Naive B cell (primary cell): ENCODE measurements at regions not wholly inside any gene's neighbourhood (a gene's known extent, or its start where the extent isn't known, plus 50 kb on each side); places are given as distances from the start of the nearest gene placed in this dataset.

Experiments
- ATAC-seq, 2 donors: fragments of 150-1000 bp; cut with Tn5 transposase; 2 replicates each; pipeline ENCODE4 v1.10.0; 2021; ENCODE audit warnings: low read depth in 2 of 2, mild to moderate bottlenecking in 2 of 2, moderate library complexity in 2 of 2
- DNase-seq: peaks from one replicate; pipeline ENCODE4 v3.0.0; 2022
- H3K27ac Mint-ChIP-seq, 6 donors: one replicate each; pipeline ENCODE4 v1.8.0; 2020 to 2022; ENCODE audit warnings: mild to moderate bottlenecking in 6 of 6, mixed read lengths in 6 of 6, moderate library complexity in 5 of 6, inconsistent platforms in 2 of 6
- H3K27me3 Mint-ChIP-seq, 3 donors: one replicate each; pipeline ENCODE4 v1.8.0; 2021 to 2022; ENCODE audit warnings: mixed read lengths in 3 of 3, mild to moderate bottlenecking in 1 of 3
- H3K36me3 Mint-ChIP-seq, 2 donors: one replicate each; pipeline ENCODE4 v1.8.0; 2020 to 2022; ENCODE audit warnings: mixed read lengths in 2 of 2, inconsistent platforms in 1 of 2, mild to moderate bottlenecking in 1 of 2
- H3K4me1 Mint-ChIP-seq, 3 donors: one replicate each; pipeline ENCODE4 v1.8.0; 2020 to 2022; ENCODE audit warnings: mixed read lengths in 3 of 3, inconsistent platforms in 1 of 3, mild to moderate bottlenecking in 1 of 3, moderate library complexity in 1 of 3
- H3K4me3 Mint-ChIP-seq, 8 donors: one replicate each; pipeline ENCODE4 v1.8.0; 2020 to 2022; ENCODE audit warnings: mild to moderate bottlenecking in 8 of 8, mixed read lengths in 8 of 8, moderate library complexity in 8 of 8, inconsistent platforms in 2 of 8
- H3K9me3 Mint-ChIP-seq, 7 donors: one replicate each; pipeline ENCODE4 v1.8.0; 2020 to 2022; ENCODE audit warnings: mixed read lengths in 7 of 7, mild to moderate bottlenecking in 5 of 7, inconsistent platforms in 2 of 7, moderate library complexity in 1 of 7

DNA sequence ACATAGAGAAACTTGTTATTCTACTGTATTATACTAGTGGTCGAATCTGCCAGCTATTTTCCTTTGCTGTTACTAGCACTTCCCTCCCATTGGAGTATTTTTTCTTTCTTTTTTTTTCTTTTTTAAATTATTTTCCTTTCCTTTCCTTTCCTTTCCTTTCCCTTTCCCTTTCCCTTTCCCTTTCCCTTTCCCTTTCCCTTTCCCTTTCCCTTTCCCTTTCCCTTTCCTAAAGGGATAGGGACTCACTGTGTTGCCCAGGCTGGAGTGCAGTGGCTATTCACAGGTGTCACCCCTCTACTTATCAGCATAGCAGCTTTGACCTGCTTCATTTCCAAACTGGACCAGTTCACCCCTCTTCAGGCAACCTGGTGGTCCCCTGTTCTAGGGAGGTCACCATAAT lies 212.6 kb upstream of the SP4 start:
- no peak for DNase-seq
- Mint-ChIP-seq H3K4me3 (no peak overlapping the region), H3K4me1 (no peaks in the 10 kb centered on the region), H3K27me3 (peaks cover 0 to 16% (median 7%) of the 10 kb centered on the region in 3 donors), H3K9me3 (peaks cover 0 to 2% (median 0%) of the 10 kb centered on the region in 7 donors), H3K27ac (no peak overlapping the region), H3K36me3 (no peaks in the 10 kb centered on the region)
- no peak for ATAC-seq

DNA sequence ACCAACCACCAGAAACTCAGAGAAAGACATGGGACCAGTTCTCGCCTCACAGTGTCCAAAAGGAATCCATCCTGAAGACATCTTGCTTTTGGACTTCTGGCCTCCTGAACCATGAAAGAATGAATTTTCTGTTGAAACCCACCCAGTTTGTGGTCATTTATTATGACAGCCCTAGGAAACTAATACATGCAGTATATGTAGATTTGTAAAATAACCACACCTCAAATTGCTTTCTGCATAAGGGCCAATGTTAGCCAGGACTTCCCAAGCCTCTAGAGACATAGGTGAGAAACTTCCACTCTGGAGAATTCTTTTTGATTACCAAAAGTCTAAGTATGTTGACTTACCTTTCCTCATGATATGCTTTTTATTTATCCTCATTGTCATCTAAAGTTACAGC lies 210.5 kb upstream of the SP4 start:
- Mint-ChIP-seq H3K27ac (no peak overlapping the region), H3K9me3 (no peaks in the 10 kb centered on the region), H3K4me3 (no peak overlapping the region), H3K27me3 (peaks cover 0 to 6% (median 1%) of the 10 kb centered on the region in 3 donors), H3K4me1 (no peaks in the 10 kb centered on the region), H3K36me3 (no peaks in the 10 kb centered on the region)
- DNase-seq, result no peak
- no peak for ATAC-seq

DNA sequence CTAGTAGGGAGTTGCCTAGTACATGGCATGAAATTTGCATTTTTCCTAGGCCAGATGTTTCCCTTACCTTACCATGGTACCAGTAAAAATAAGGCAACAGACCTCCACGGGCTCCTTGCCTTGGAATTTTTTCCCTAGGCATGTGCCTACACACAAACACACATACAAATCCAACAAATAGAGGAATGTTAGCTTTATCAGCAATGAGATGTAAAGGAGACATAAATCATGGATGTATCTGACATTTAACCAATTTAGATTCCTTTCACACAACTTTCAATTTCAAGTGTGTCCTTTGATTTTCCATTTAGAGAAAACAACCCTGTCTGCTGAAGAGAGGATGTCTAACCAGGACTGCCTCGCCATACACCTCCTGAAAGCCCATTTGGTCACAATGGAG lies 209.7 kb upstream of the SP4 start:
- no peak for ATAC-seq
- H3K9me3 Mint-ChIP-seq, result peaks cover 0 to 3% (median 0%) of the 10 kb centered on the region in 7 donors
- no peaks in the 10 kb centered on the region for H3K36me3 Mint-ChIP-seq

DNA sequence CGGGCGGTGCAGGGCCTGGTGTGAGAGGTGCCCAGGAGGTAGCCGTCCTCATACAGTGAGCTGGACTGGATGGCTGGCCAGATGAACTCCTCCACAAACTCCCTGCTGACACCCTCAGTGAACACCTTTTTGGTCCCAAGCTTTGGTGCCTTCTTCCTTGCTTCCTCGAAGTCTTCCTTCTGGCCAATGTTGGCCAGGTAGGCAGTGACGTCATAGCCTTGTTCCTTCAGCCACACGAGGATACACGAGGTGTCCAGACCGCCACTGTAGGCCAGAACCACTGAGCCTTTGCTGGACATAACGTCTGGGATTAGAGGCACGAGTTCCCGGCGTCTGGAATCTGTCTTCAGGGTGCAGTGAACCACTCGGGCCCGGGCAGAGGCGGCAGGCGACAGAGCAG lies 206.8 kb upstream of the SP4 start:
- ATAC-seq (no peak), DNase-seq (no peak)
- H3K27ac Mint-ChIP-seq, result no peak overlapping the region
- peaks cover 7 to 13% (median 11%) of the 10 kb centered on the region in 3 donors for H3K27me3 Mint-ChIP-seq
- H3K9me3 Mint-ChIP-seq, result peaks cover 0 to 4% (median 0%) of the 10 kb centered on the region in 7 donors
- H3K36me3 Mint-ChIP-seq, result no peaks in the 10 kb centered on the region
- no peak overlapping the region for H3K4me3 Mint-ChIP-seq
- peaks cover 0 to 3% (median 0%) of the 10 kb centered on the region in 3 donors for H3K4me1 Mint-ChIP-seq

More for the DNA sequence above, 209.7 kb upstream of the SP4 start:
- DNase-seq, result no peak
- no peak overlapping the region for H3K4me3 Mint-ChIP-seq
- H3K4me1 Mint-ChIP-seq, result peaks cover 0 to 2% (median 0%) of the 10 kb centered on the region in 3 donors
- peaks cover 0 to 9% (median 6%) of the 10 kb centered on the region in 3 donors for H3K27me3 Mint-ChIP-seq
- no peak overlapping the region for H3K27ac Mint-ChIP-seq

DNA sequence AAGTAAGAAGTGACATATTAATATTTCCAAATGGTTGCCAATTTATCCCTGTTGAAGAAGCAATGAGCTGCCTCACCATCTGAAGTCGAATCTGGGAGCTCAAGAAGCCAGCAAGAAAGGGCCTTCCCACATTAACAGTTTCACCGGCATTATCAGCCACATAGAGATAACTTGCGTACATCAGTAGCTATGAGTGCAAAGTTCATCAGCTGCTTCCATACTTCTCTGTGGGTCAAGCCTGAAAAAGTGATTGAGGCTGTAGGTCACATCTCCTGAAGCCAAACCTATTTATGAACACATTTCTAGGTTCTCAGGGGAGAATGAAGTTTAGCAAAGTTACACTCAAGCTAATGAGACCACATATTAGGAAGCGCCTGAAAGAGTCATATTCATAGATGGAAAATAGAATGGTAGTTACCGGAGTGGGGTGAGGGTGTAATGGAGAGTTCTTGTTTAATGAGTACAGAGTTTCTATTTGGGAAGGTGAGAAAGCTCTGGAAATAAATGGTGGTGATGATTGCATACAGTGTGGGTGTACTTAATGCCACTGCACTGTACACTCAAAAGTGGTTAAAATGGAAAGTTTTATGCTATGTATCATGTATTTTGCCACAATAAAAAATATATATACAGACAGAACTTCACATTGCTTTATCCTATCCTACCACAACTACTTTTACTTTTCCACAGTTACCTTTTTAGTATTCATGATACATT lies 189.3 kb upstream of the SP4 start:
- Mint-ChIP-seq H3K9me3 (peaks cover 0 to 4% (median under 1%) of the 10 kb centered on the region in 7 donors), H3K36me3 (no peaks in the 10 kb centered on the region), H3K4me3 (no peak overlapping the region), H3K4me1 (no peaks in the 10 kb centered on the region), H3K27ac (no peak overlapping the region), H3K27me3 (peaks cover 15 to 53% (median 24%) of the 10 kb centered on the region in 3 donors)
- no peak for ATAC-seq
- no peak for DNase-seq

DNA sequence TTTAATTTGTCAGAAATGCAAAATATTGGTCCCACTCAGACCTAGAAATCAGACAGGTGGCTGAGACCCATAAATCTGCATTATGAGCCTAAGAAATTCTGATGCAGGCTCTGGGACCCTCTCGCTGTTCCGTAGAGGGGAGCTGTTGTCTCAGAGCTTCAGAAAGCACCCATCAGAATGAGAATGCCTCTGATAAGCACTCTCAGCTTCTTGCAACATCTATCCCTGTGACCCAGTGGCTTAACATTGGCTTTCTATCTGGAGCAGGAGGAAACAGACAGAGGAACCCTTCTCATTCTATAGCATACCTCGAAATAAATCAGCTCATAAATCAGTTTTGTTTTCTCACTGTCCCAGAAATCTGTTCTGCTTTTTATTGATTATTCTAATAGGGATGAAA lies 184.6 kb upstream of the SP4 start:
- ATAC-seq, result no peak
- H3K4me3 Mint-ChIP-seq, result no peak overlapping the region
- no peak overlapping the region for H3K27ac Mint-ChIP-seq
- H3K36me3 Mint-ChIP-seq, result no peaks in the 10 kb centered on the region
- no peak for DNase-seq
- H3K27me3 Mint-ChIP-seq, result peaks cover 10 to 44% (median 31%) of the 10 kb centered on the region in 3 donors
- no peaks in the 10 kb centered on the region for H3K4me1 Mint-ChIP-seq
- H3K9me3 Mint-ChIP-seq, result no peaks in the 10 kb centered on the region

DNA sequence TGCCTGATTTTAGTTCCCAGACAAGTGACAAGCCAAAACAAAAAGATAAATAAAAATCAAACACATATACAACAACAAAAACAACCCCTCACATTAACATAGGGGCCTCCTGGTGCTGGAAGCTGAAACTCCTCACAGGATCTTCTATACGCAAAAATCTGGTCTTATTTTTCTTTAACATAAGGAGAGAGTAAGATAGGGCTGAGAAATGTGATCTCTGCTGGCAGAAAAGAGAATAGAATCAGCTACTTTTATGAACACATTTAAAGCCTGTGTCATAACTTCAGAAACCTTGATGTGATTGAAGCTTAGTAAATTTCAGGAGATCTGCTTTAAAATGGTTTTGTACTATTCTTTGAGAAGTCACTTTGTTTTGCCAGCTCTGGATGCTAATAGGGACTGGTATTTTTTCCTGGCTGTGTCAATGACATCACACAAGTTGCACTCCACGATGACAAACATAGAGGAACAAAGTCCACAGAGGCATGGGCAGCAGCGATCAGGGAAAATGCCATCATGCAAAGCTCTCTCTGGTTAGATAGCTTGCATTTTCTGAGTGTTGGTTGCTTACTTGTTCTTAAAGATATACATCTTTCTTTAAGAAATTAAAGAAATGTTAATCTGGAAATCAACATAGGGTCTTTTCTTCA lies 176.6 kb upstream of the SP4 start:
- Mint-ChIP-seq H3K27ac (no peak overlapping the region), H3K27me3 (peaks cover 49 to 52% (median 50%) of the 10 kb centered on the region in 3 donors), H3K4me3 (no peak overlapping the region), H3K9me3 (no peaks in the 10 kb centered on the region), H3K4me1 (no peaks in the 10 kb centered on the region), H3K36me3 (no peaks in the 10 kb centered on the region)
- DNase-seq, result no peak
- ATAC-seq, result no peak

DNA sequence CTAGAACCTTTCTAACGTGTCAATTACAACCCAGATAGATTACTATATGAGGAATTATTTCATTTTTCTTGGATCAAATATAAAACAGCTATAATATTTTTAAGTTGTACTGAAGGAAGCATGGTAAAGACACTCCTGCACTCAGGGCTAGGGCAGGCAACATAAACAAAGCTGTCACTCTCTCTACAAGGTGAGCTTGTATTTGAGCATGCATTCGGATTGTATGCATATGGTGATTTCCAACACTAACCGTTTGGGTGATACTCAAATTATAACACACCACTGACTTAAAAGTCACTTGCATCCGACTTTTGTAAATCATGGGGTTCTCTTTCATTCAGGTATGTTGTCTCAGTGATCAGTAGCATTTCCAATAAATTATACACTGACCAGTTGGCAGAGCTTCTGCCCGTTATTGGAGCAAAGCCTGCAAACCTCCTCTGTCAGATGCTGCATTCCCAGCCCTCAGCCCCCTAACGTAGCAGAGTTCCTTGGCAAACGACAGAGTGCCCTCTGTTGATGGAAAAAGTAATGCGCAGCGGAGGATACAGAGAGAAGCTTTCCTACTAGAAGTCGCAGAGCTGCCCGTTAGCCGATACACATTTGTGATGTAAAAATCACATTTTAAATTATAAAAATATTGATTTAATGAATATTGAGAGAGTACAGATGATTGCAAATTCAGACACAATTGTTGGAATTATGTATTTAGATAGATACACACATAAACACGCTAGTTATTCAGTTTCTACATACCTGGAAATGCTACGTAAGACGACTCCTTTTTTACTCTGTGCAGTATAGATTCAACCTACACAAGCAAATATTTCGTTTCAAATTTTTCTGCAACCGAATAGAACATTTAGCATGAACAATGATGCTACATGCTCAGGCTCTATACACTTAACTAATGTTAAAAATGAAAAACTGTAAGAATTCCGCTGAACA lies 173.9 kb upstream of the SP4 start:
- no peaks in the 10 kb centered on the region for H3K4me1 Mint-ChIP-seq
- H3K9me3 Mint-ChIP-seq, result no peaks in the 10 kb centered on the region
- ATAC-seq (peak; percentile 59 to 73), DNase-seq (peak; percentile 12)
- H3K27me3 Mint-ChIP-seq, result peaks cover 45 to 50% (median 45%) of the 10 kb centered on the region in 3 donors
- no peak overlapping the region for H3K27ac Mint-ChIP-seq
- H3K36me3 Mint-ChIP-seq, result no peaks in the 10 kb centered on the region
- H3K4me3 Mint-ChIP-seq, result peak overlapping the region in 3 of 8 donors; percentile 12 to 43 (median 13)

DNA sequence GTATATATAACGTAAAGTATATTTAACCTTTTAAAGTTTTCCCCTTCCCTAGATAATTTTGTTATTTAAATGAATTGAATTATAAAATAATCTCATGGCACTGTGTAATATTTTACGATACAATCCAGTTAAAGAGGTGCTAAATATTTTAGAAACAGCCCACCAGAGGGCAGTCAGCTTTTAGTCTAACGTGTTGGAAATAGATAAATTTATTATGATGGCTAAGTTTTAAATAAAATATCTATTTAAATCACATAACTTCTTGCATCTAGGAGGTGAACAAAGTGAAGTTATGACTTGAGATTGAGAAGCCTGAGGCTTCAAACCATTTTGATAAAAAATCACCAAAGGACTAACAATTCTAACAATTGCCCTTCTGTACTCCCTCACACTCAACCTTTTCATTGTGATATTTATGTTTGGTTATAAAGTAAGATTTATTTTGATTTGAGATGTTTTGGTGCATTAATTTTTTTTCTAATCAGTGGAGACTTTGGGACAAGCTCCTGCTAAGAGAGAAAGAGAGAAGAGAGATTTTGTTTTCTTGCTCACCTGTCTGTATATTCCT lies 171.5 kb upstream of the SP4 start:
- ATAC-seq (no peak), DNase-seq (peak; percentile 23)
- peaks cover under 1 to 4% (median 2%) of the 10 kb centered on the region in 3 donors for H3K4me1 Mint-ChIP-seq
- no peaks in the 10 kb centered on the region for H3K36me3 Mint-ChIP-seq
- no peak overlapping the region for H3K4me3 Mint-ChIP-seq
- peaks cover 26 to 31% (median 27%) of the 10 kb centered on the region in 3 donors for H3K27me3 Mint-ChIP-seq
- no peaks in the 10 kb centered on the region for H3K9me3 Mint-ChIP-seq
- H3K27ac Mint-ChIP-seq, result no peak overlapping the region

DNA sequence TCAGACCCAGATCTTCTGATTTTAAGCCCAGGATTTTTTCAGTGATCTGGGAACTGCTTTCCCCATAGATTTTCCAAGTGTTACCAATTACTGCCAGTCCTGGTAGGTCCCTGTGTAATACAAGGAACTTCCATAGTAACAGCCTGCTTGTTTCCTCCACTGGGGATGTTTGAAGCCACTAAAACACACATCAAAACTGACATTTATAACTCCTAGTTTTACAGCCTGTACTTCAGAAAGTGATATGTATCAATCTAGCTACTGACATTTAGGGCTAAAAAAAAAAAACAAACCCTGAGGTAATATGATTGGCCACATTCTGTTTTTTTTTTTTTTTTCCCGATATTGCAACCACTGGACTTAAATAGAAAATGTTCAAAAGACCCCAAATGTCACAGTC lies 166.9 kb upstream of the SP4 start:
- Mint-ChIP-seq H3K27me3 (peaks cover 3 to 5% (median 5%) of the 10 kb centered on the region in 3 donors), H3K4me1 (peaks cover 11 to 16% (median 12%) of the 10 kb centered on the region in 3 donors), H3K9me3 (no peaks in the 10 kb centered on the region), H3K27ac (no peak overlapping the region), H3K4me3 (no peak overlapping the region), H3K36me3 (no peaks in the 10 kb centered on the region)
- DNase-seq (no peak), ATAC-seq (no peak)

DNA sequence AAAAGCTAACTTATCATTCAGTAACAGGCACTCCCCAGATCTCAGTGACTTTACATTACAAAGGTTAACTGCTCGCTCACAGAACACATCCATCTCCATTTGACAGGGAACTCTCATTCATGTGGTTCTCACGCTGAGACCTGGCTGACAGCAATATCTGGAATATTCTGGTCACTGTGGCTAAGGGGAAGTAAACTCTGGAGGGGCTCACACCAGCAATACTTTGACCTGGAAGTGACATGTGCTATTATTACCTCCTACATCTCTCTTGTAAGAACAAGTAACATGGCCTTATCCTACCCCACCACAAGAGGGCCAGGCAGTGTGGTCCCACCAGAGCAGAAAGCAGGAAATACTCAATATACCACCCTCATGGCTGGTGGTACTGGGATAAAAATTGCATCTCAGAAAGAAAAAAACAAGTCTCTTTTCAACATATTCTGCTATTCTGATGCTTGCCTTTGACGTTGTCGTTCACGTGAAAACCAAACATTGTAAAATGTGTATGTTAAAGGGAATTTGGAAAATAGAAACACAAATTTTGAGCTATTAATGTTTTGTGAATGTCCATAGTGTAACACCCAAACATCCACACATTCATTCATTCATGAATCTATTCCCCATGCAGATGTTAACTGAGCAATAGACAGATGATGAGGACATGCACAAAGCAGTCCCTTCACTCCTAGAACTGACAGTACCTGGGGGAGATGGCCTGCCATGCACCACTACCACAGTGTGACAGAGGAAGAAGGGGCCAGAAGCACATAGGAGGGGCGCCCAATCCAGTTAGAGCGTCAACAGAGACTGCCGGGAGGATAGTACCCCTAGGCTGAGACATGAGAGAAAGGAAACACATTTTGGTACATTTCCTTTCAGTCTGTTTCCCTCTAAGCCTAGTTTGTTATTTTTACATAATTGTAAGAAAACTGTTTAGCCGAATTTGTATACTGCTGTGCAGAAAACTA lies 166.0 kb upstream of the SP4 start:
- Mint-ChIP-seq H3K36me3 (no peaks in the 10 kb centered on the region), H3K27ac (peak overlapping the region in 4 of 6 donors; percentile 15 to 79 (median 32)), H3K4me1 (peaks cover 11 to 16% (median 12%) of the 10 kb centered on the region in 3 donors), H3K27me3 (peaks cover 0 to 5% (median 5%) of the 10 kb centered on the region in 3 donors), H3K9me3 (no peaks in the 10 kb centered on the region), H3K4me3 (peak overlapping the region in 6 of 8 donors; percentile 13 to 77 (median 30))
- DNase-seq (peak; percentile 44), ATAC-seq (peak; percentile 89 to 94)

DNA sequence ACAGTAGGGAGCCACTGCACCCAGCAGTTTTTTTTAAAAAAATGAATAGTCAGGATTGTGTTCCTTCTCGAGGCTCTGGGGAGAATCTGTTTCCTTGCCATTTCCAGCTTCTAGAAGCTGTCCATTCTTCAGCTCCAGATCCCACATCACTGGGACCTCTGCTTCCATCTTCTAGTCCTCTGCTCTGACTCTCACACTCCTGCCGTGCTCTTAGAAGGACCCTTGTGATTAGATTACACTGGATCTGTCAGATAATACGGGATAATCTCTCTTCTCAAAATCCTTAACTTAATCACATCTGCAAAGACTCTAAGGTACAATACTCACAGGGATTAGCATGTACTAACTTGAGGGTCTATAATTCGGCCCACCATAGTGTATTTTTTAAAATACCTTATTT lies 158.9 kb upstream of the SP4 start:
- DNase-seq (no peak), ATAC-seq (no peak)
- H3K4me3 Mint-ChIP-seq, result no peak overlapping the region
- H3K27ac Mint-ChIP-seq, result peak overlapping the region in 1 of 6 donors; percentile 6
- H3K27me3 Mint-ChIP-seq, result no peaks in the 10 kb centered on the region
- no peaks in the 10 kb centered on the region for H3K36me3 Mint-ChIP-seq
- no peaks in the 10 kb centered on the region for H3K4me1 Mint-ChIP-seq
- no peaks in the 10 kb centered on the region for H3K9me3 Mint-ChIP-seq
